ENCODE measurements at regions not wholly inside any gene's neighbourhood (a gene's known extent, or its start where the extent isn't known, plus 50 kb on each side); places are given as distances from the start of the nearest gene placed in this dataset.

- Histone ChIP-seq H3K36me3 (no peaks in the 10 kb centered on the region), H3K4me3 (no peak overlapping the region), H3K9me3 (no peaks in the 10 kb centered on the region), H3K4me1 (replicated peaks) (no peaks in the 10 kb centered on the region), H3K27me3 (replicated peaks; ENCODE audit: insufficient read depth) (no peaks in the 10 kb centered on the region), H3K27ac (no peak overlapping the region)
- 70% methylated on average over 4 of the region's 4 CpGs for WGBS
- DNase-seq (ENCODE audit: low spot score) = no peak
- no peak for TF ChIP-seq POLR2A (IDR thresholded peaks at IDR 0.05)
- no peak for TF ChIP-seq POLR2AphosphoS5 (IDR thresholded peaks at IDR 0.05)
- TF ChIP-seq CTCF (IDR thresholded peaks at IDR 0.05) = no peak
- intact Hi-C loops (cut with DNase I) = no loop called here
Observed at GRCh38 chr13:80946008-80946802, 605.3 kb upstream of the SPRY2 start.

GRCh38 chr13:80945328-80945727 lies 604.4 kb upstream of the SPRY2 start:
- WGBS = 43% methylated on average over 3 of the region's 3 CpGs
- H3K4me3 ChIP-seq = no peak overlapping the region
- DNase-seq (ENCODE audit: low spot score) = no peak
- intact Hi-C loops (cut with DNase I) = no loop called here
- no peak for TF ChIP-seq POLR2AphosphoS5 (IDR thresholded peaks at IDR 0.05)
- H3K27me3 ChIP-seq (replicated peaks; ENCODE audit: insufficient read depth) = no peaks in the 10 kb centered on the region
- no peak overlapping the region for H3K27ac ChIP-seq
- H3K9me3 ChIP-seq = no peaks in the 10 kb centered on the region
- H3K36me3 ChIP-seq = no peaks in the 10 kb centered on the region
- H3K4me1 ChIP-seq (replicated peaks) = no peaks in the 10 kb centered on the region

- no peak for DNase-seq (ENCODE audit: low spot score)
- H3K27me3 ChIP-seq (replicated peaks; ENCODE audit: insufficient read depth) = no peaks in the 10 kb centered on the region
- intact Hi-C loops (cut with DNase I) = no loop called here
- no peak overlapping the region for H3K27ac ChIP-seq
- H3K36me3 ChIP-seq = no peaks in the 10 kb centered on the region
- TF ChIP-seq POLR2A (IDR thresholded peaks at IDR 0.05) (no peak), POLR2AphosphoS5 (IDR thresholded peaks at IDR 0.05) (no peak), CTCF (IDR thresholded peaks at IDR 0.05) (no peak)
- no peaks in the 10 kb centered on the region for H3K4me1 ChIP-seq (replicated peaks)
- no peaks in the 10 kb centered on the region for H3K9me3 ChIP-seq
- WGBS = 100% methylated on average over 2 of the region's 2 CpGs
- no peak overlapping the region for H3K4me3 ChIP-seq
Observed at GRCh38 chr13:80939581-80939980, 598.7 kb upstream of the SPRY2 start.

- Histone ChIP-seq H3K9me3 (no peaks in the 10 kb centered on the region), H3K4me1 (replicated peaks) (no peaks in the 10 kb centered on the region), H3K4me3 (no peak overlapping the region), H3K27ac (no peak overlapping the region), H3K36me3 (no peaks in the 10 kb centered on the region), H3K27me3 (replicated peaks; ENCODE audit: insufficient read depth) (no peaks in the 10 kb centered on the region)
- intact Hi-C loops (cut with DNase I) = no loop called here
- WGBS = 1% methylated on average over 2 of the region's 2 CpGs
- no peak for DNase-seq (ENCODE audit: low spot score)
- no peak for TF ChIP-seq POLR2A (IDR thresholded peaks at IDR 0.05)
- no peak for TF ChIP-seq POLR2AphosphoS5 (IDR thresholded peaks at IDR 0.05)
- TF ChIP-seq CTCF (IDR thresholded peaks at IDR 0.05) = no peak
Observed at GRCh38 chr13:80931766-80932165, 590.8 kb upstream of the SPRY2 start.

GRCh38 chr13:80931118-80931517 lies 590.2 kb upstream of the SPRY2 start:
- Histone ChIP-seq H3K4me1 (replicated peaks) (no peaks in the 10 kb centered on the region), H3K4me3 (no peak overlapping the region), H3K36me3 (no peaks in the 10 kb centered on the region), H3K9me3 (no peaks in the 10 kb centered on the region), H3K27me3 (replicated peaks; ENCODE audit: insufficient read depth) (no peaks in the 10 kb centered on the region), H3K27ac (no peak overlapping the region)
- TF ChIP-seq POLR2A (IDR thresholded peaks at IDR 0.05) (no peak), CTCF (IDR thresholded peaks at IDR 0.05) (no peak), POLR2AphosphoS5 (IDR thresholded peaks at IDR 0.05) (no peak)
- intact Hi-C loops (cut with DNase I) = no loop called here
- WGBS = 78% methylated on average over 1 of the region's 1 CpG
- DNase-seq (ENCODE audit: low spot score) = no peak
